ENCODE measurements at regions not wholly inside any gene's neighbourhood (a gene's known extent, or its start where the extent isn't known, plus 50 kb on each side); places are given as distances from the start of the nearest gene placed in this dataset.

DNA sequence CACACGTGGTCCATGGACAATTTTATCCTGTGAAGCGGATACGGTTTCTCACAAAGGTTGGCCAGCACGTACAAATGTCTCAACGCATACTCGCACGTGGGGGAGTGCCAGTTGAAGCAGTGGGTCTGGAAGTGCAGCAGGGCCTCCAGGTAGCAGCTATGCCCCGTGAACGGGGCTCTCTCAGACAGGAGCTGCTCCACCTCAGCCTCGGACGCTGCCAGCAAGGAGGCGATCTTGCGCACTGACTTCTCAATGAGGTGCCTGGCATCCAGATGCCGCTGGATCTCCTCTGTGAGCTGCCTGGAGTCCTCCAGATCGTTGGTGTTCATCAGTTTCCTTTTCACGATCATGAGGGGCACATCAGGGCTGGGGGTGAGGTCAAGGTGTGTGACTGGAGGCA, 2272.0 kb downstream of the PCDH9 start:
- Mint-ChIP-seq H3K9me3 (ENCODE audit: low read depth) (peaks cover 2% of the 10 kb centered on the region), H3K27ac (no peak overlapping the region), H3K27me3 (no peaks in the 10 kb centered on the region), H3K36me3 (ENCODE audit: insufficient read depth) (no peaks in the 10 kb centered on the region), H3K4me1 (ENCODE audit: low read depth) (peaks cover 5% of the 10 kb centered on the region), H3K4me3 (ENCODE audit: low read depth) (no peak overlapping the region)
- no peak for DNase-seq (ENCODE audit: low spot score, unreplicated experiment)
- TF ChIP-seq, protein P1, sequence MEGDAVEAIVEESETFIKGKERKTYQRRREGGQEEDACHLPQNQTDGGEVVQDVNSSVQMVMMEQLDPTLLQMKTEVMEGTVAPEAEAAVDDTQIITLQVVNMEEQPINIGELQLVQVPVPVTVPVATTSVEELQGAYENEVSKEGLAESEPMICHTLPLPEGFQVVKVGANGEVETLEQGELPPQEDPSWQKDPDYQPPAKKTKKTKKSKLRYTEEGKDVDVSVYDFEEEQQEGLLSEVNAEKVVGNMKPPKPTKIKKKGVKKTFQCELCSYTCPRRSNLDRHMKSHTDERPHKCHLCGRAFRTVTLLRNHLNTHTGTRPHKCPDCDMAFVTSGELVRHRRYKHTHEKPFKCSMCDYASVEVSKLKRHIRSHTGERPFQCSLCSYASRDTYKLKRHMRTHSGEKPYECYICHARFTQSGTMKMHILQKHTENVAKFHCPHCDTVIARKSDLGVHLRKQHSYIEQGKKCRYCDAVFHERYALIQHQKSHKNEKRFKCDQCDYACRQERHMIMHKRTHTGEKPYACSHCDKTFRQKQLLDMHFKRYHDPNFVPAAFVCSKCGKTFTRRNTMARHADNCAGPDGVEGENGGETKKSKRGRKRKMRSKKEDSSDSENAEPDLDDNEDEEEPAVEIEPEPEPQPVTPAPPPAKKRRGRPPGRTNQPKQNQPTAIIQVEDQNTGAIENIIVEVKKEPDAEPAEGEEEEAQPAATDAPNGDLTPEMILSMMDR (IDR thresholded peaks at IDR 0.05; ENCODE audit: unreplicated experiment), result no peak

DNA sequence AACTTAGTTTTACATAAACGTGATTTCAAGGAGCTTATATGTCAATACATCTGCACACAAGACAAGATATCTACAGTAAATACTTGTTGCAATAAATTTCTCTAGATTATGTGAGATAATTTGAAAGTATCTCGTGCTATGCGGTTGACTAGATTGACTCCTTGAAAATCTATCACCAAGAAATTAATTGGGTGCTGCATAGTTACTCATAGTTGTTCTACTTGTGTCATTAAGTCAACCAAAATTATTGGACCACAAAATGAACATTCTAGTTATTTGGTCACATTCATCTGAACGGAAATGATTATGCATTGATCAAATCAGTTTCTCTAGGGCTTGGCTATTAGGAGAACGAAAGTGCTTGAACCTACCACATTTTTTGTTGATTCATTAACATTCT, 2291.5 kb downstream of the PCDH9 start:
- H3K4me1 Mint-ChIP-seq (ENCODE audit: low read depth), result no peaks in the 10 kb centered on the region
- no peaks in the 10 kb centered on the region for H3K9me3 Mint-ChIP-seq (ENCODE audit: low read depth)
- no peaks in the 10 kb centered on the region for H3K36me3 Mint-ChIP-seq (ENCODE audit: insufficient read depth)
- TF ChIP-seq, protein P1 (IDR thresholded peaks at IDR 0.05; ENCODE audit: unreplicated experiment), result no peak
- H3K27ac Mint-ChIP-seq, result no peak overlapping the region
- H3K27me3 Mint-ChIP-seq, result no peaks in the 10 kb centered on the region
- H3K4me3 Mint-ChIP-seq (ENCODE audit: low read depth), result no peak overlapping the region
- DNase-seq (ENCODE audit: low spot score, unreplicated experiment), result no peak

DNA sequence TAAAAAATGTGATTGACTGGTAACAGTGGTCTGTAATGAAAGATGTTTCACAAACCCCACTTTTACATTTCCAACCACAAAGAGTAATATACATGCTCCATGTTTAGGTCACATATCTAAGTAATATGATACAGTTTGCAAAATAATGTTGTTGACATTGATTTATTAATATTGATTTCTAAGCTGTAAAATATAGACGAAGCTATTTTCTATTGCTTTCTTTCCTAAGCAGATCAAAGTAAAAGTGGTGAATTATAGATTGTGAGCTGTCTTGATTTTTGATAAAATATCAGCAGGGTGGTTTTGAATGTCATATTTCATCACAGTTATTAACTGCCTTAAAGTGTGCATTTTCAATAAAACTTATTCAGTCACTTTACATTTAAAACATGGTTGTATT, 2292.8 kb downstream of the PCDH9 start:
- DNase-seq (ENCODE audit: low spot score, unreplicated experiment), result no peak
- Mint-ChIP-seq H3K27me3 (no peaks in the 10 kb centered on the region), H3K36me3 (ENCODE audit: insufficient read depth) (no peaks in the 10 kb centered on the region), H3K9me3 (ENCODE audit: low read depth) (no peaks in the 10 kb centered on the region), H3K4me3 (ENCODE audit: low read depth) (no peak overlapping the region), H3K27ac (no peak overlapping the region), H3K4me1 (ENCODE audit: low read depth) (no peaks in the 10 kb centered on the region)
- TF ChIP-seq, protein P1 (IDR thresholded peaks at IDR 0.05; ENCODE audit: unreplicated experiment), result no peak

DNA sequence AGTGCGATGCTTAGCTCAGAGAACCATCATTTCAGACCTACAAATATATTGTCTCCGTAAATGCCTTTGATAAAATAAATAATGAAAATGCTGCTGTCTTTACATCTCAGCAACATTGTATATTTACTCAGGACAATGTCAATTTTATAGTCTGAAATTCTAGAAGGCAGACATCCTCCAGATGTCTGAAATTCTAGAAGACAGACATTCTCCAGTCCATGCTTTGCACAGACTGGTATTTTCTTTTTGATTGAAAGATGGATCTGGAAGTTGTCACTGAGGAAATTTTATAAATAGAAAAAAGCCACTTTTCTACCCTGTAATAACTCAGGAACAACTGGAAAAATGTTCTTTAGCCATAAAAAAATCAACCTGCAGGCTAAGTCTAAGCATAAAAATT, 2293.3 kb downstream of the PCDH9 start:
- Mint-ChIP-seq H3K27ac (no peak overlapping the region), H3K4me1 (ENCODE audit: low read depth) (no peaks in the 10 kb centered on the region), H3K36me3 (ENCODE audit: insufficient read depth) (no peaks in the 10 kb centered on the region), H3K27me3 (no peaks in the 10 kb centered on the region), H3K9me3 (ENCODE audit: low read depth) (no peaks in the 10 kb centered on the region), H3K4me3 (ENCODE audit: low read depth) (no peak overlapping the region)
- DNase-seq (ENCODE audit: low spot score, unreplicated experiment), result no peak
- TF ChIP-seq, protein P1 (IDR thresholded peaks at IDR 0.05; ENCODE audit: unreplicated experiment), result no peak

DNA sequence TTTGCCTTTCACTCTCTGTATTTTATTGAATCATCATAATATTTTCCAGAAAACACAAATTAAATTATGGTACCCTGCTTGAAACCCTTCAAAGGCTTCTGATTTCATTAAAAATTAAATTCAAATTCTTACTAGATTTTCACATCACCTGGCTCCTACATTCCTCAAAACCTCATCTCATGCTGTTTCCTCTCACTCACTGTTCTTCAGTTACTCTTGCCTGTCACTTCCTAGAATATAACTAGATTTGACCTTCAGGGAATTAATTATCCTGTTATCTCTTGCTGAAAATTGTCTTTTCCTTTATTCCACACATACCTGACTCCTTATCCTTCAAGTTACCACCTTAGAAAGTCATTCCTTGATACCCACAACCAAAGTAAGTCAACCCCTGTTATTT, 2294.7 kb downstream of the PCDH9 start:
- Mint-ChIP-seq H3K4me3 (ENCODE audit: low read depth) (no peak overlapping the region), H3K36me3 (ENCODE audit: insufficient read depth) (no peaks in the 10 kb centered on the region), H3K27ac (no peak overlapping the region), H3K27me3 (no peaks in the 10 kb centered on the region), H3K9me3 (ENCODE audit: low read depth) (no peaks in the 10 kb centered on the region), H3K4me1 (ENCODE audit: low read depth) (no peaks in the 10 kb centered on the region)
- TF ChIP-seq, protein P1 (IDR thresholded peaks at IDR 0.05; ENCODE audit: unreplicated experiment), result no peak
- no peak for DNase-seq (ENCODE audit: low spot score, unreplicated experiment)
